Left ventricle myocardium inferior (tissue), 1 donor: ENCODE measurements at regions not wholly inside any gene's neighbourhood (a gene's known extent, or its start where the extent isn't known, plus 50 kb on each side); places are given as distances from the start of the nearest gene placed in this dataset.

Experiments
- DNase-seq: peaks from one replicate; pipeline ENCODE4 v3.0.0-alpha.2; 2020
- H3K27ac ChIP-seq: fragments of 200-600 bp; replicated peaks from 2 replicates; pipeline ENCODE4 v1.8.0; 2021
- H3K27me3 ChIP-seq: fragments of 200-600 bp; 2 replicates; pipeline ENCODE4 v1.8.0; 2021; ENCODE audit warnings: low read depth
- H3K36me3 ChIP-seq: fragments of 200-600 bp; 2 replicates; pipeline ENCODE4 v1.8.0; 2021
- H3K4me1 ChIP-seq: fragments of 200-600 bp; 2 replicates; pipeline ENCODE4 v1.8.0; 2021
- H3K4me3 ChIP-seq: fragments of 200-600 bp; 2 replicates; pipeline ENCODE4 v1.8.0; 2021; ENCODE audit warnings: mild to moderate bottlenecking, moderate library complexity
- H3K9me3 ChIP-seq: fragments of 200-600 bp; replicated peaks from 2 replicates; pipeline ENCODE4 v1.8.0; 2021
- CTCF ChIP-seq: fragments of 200-600 bp; IDR thresholded peaks from 2 replicates; pipeline ENCODE4 v1.8.0; 2021; ENCODE audit warnings: antibody characterized with exemption, mild to moderate bottlenecking, borderline replicate concordance
- intact Hi-C: fragments of 100-400 bp; cut with micrococcal nuclease; formaldehyde crosslinking; loops from one replicate; pipeline ENCODE4 v1.11.0; 2022
- donor health status: DM: no; HTN: yes; CAD: no; lungs with severe emphysema.

- Histone ChIP-seq H3K9me3 (no peaks in the 10 kb centered on the region), H3K36me3 (no peaks in the 10 kb centered on the region), H3K27me3 (peaks cover 6% of the 10 kb centered on the region), H3K27ac (no peak overlapping the region), H3K4me3 (no peak overlapping the region), H3K4me1 (peaks cover 13% of the 10 kb centered on the region)
- TF ChIP-seq CTCF, result no peak
- intact Hi-C loops, result no loop called here
- DNase-seq, result no peak
These were observed 60.9 kb upstream of the SMIM36 start for GRCh38 chr17:55572139-55572538.

GRCh38 chr17:55571095-55571494 lies 59.8 kb upstream of the SMIM36 start:
- no peak overlapping the region for H3K4me3 ChIP-seq
- intact Hi-C loops, result no loop called here
- no peak for TF ChIP-seq CTCF
- no peaks in the 10 kb centered on the region for H3K36me3 ChIP-seq
- no peak overlapping the region for H3K27ac ChIP-seq
- no peaks in the 10 kb centered on the region for H3K9me3 ChIP-seq
- peaks cover 4% of the 10 kb centered on the region for H3K4me1 ChIP-seq
- no peak for DNase-seq
- peaks cover 6% of the 10 kb centered on the region for H3K27me3 ChIP-seq

- intact Hi-C loops, result no loop called here
- no peak for TF ChIP-seq CTCF
These were observed 59.1 kb upstream of the SMIM36 start for GRCh38 chr17:55570391-55570790.

GRCh38 chr17:55567240-55568214 lies 56.3 kb upstream of the SMIM36 start:
- Histone ChIP-seq H3K27ac (peak overlapping the region; percentile 57), H3K4me3 (no peak overlapping the region), H3K9me3 (no peaks in the 10 kb centered on the region), H3K36me3 (no peaks in the 10 kb centered on the region), H3K4me1 (no peaks in the 10 kb centered on the region), H3K27me3 (peaks cover 6% of the 10 kb centered on the region)
- TF ChIP-seq CTCF, result no peak
- peak; percentile 66 for DNase-seq
- intact Hi-C loops, result no loop called here

More at GRCh38 chr17:55570391-55570790, 59.1 kb upstream of the SMIM36 start:
- DNase-seq, result no peak
- peaks cover 6% of the 10 kb centered on the region for H3K27me3 ChIP-seq
- H3K36me3 ChIP-seq, result no peaks in the 10 kb centered on the region
- no peaks in the 10 kb centered on the region for H3K4me1 ChIP-seq
- H3K4me3 ChIP-seq, result no peak overlapping the region
- H3K27ac ChIP-seq, result no peak overlapping the region
- no peaks in the 10 kb centered on the region for H3K9me3 ChIP-seq

GRCh38 chr17:55564081-55564480 lies 52.8 kb upstream of the SMIM36 start:
- intact Hi-C loops, result no loop called here

More at GRCh38 chr17:55564081-55564480, 52.8 kb upstream of the SMIM36 start:
- no peak for TF ChIP-seq CTCF
- H3K27me3 ChIP-seq, result peaks cover 4% of the 10 kb centered on the region
- no peak overlapping the region for H3K4me3 ChIP-seq
- no peaks in the 10 kb centered on the region for H3K9me3 ChIP-seq
- no peak for DNase-seq
- H3K36me3 ChIP-seq, result no peaks in the 10 kb centered on the region
- no peak overlapping the region for H3K27ac ChIP-seq
- no peaks in the 10 kb centered on the region for H3K4me1 ChIP-seq
